K562 (cell line): ENCODE measurements at regions not wholly inside any gene's neighbourhood (a gene's known extent, or its start where the extent isn't known, plus 50 kb on each side); places are given as distances from the start of the nearest gene placed in this dataset.
A peak's percentile ranks its signal among the peaks of the same experiment; 100 is the strongest.

Source experiments
- ATAC-seq: fragments of 200-7000 bp; cut with Tn5 transposase; 3 replicates; pipeline ENCODE4 v1.9.1; 2020; ENCODE audit warnings: moderate library complexity
- BruUV-seq: library from RNA; stranded (reverse); fragments of 400-500 nt; replicated peaks from 2 replicates; lab custom pipeline; 2021; lab: Mats Ljungman, UMichigan
- CTCF ChIA-PET: fragments of 300-600 bp; formaldehyde crosslinking; extraction: SDS; loops from one replicate; lab custom pipeline; 2021; ENCODE audit warnings: low intra/inter-chr PET ratio; lab: Yijun Ruan, JAX
- POLR2A ChIA-PET: fragments of 300-600, 350-650 bp; sonication (Branson Sonifier 250); formaldehyde crosslinking; extraction: SDS; loops from one replicate; lab custom pipeline; 2021; ENCODE audit warnings: antibody characterized with exemption, inconsistent platforms; lab: Yijun Ruan, JAX
- DNase-seq, 4 experiments: peaks; one replicate each; pipeline versions ENCODE4 v3.0.0 to v3.0.0-alpha.2; 2011 to 2018; ENCODE audit warnings: low spot score in 3 of 4, mixed read lengths in 3 of 4; ENCODE audit errors: extremely low read depth in 1 of 4
- FAIRE-seq: peaks from 2 replicates; lab custom pipeline; 2011; peaks lifted over from hg19 to GRCh38; lab: Jason Lieb, UNC
- H2AFZ ChIP-seq: 2 replicates; pipeline ENCODE4 v1.6.0; 2011; ENCODE audit warnings: low read depth, low read length, control low read depth, inconsistent platforms
- H3K27ac ChIP-seq: fragments of 200-600 bp; 3 replicates; pipeline ENCODE4 v1.8.0; 2011; ENCODE audit warnings: low read depth, mild to moderate bottlenecking, control low read depth, inconsistent platforms, low read length, moderate library complexity, mixed read lengths; ENCODE audit errors: extremely low read depth
- H3K27me3 ChIP-seq, 2 experiments: fragments of 300-600 bp in 1 of 2; 2 replicates in 1 of 2; 3 replicates in 1 of 2; pipeline versions ENCODE4 v1.6.0 to v1.8.0; 2011; ENCODE audit warnings: inconsistent platforms in 2 of 2, low read length in 2 of 2, mild to moderate bottlenecking in 1 of 2, mixed read lengths in 1 of 2, moderate library complexity in 1 of 2; ENCODE audit not compliant: control insufficient read depth in 2 of 2, insufficient read depth in 2 of 2
- H3K36me3 ChIP-seq: fragments of 300-600 bp; 3 replicates; pipeline ENCODE4 v1.8.0; 2011; ENCODE audit warnings: mild to moderate bottlenecking, low read length, inconsistent platforms; ENCODE audit not compliant: control insufficient read depth, insufficient read depth
- H3K4me1 ChIP-seq, 2 experiments: fragments of 200-600 bp in 1 of 2; replicated peaks in 1 of 2; 2 replicates in 1 of 2; 3 replicates in 1 of 2; pipeline versions ENCODE4 v1.5.1 to v1.8.0; 2011; ENCODE audit warnings: inconsistent platforms in 2 of 2, low read length in 2 of 2, mild to moderate bottlenecking in 1 of 2, mixed read lengths in 1 of 2, moderate library complexity in 1 of 2; ENCODE audit not compliant: control insufficient read depth in 2 of 2, insufficient read depth in 2 of 2
- H3K4me2 ChIP-seq: 2 replicates; pipeline ENCODE4 v1.6.1; 2011; ENCODE audit warnings: low read length, control low read depth, inconsistent platforms, mixed read lengths; ENCODE audit not compliant: insufficient read depth
- H3K4me3 ChIP-seq: fragments of 200-600 bp; sonication (generic), shearing (Covaris generic); 2 replicates; pipeline ENCODE4 v1.5.1; 2016; ENCODE audit warnings: control low read depth, inconsistent platforms
- H3K79me2 ChIP-seq: fragments of 200-600 bp; 3 replicates; pipeline ENCODE4 v1.8.0; 2011; ENCODE audit warnings: low read length, inconsistent platforms; ENCODE audit not compliant: control insufficient read depth, insufficient read depth
- H3K9ac ChIP-seq, 2 experiments: 2 replicates each; pipeline versions ENCODE4 v1.6.0 to v1.6.1; 2011; ENCODE audit warnings: low read depth in 2 of 2, low read length in 2 of 2, control low read depth in 1 of 2, inconsistent platforms in 1 of 2, mild to moderate bottlenecking in 1 of 2, mixed read lengths in 1 of 2; ENCODE audit not compliant: insufficient read depth in 1 of 2
- H3K9me1 ChIP-seq: one replicate; pipeline ENCODE4 v1.6.0; 2011; ENCODE audit warnings: inconsistent platforms, mild to moderate bottlenecking, low read length, moderate library complexity; ENCODE audit not compliant: control insufficient read depth, insufficient read depth
- H3K9me3 ChIP-seq: replicated peaks from 2 replicates; pipeline ENCODE4 v1.5.1; 2011; ENCODE audit warnings: low read depth, low read length, inconsistent platforms; ENCODE audit not compliant: control insufficient read depth, insufficient read depth
- H4K20me1 ChIP-seq: replicated peaks from 2 replicates; pipeline ENCODE4 v1.6.1; 2011; ENCODE audit warnings: low read length, inconsistent platforms, mixed read lengths; ENCODE audit not compliant: control insufficient read depth, insufficient read depth
- HMG20A ChIP-seq: fragments of 450-650 bp; formaldehyde crosslinking; conservative IDR thresholded peaks from 2 replicates; pipeline ENCODE4 v1.4.0; 2020; ENCODE audit warnings: mild to moderate bottlenecking, mixed read lengths
- PHF20 ChIP-seq: fragments of 450-650 bp; IDR thresholded peaks from 2 replicates; pipeline ENCODE4 v1.6.1; 2018; ENCODE audit not compliant: partially characterized antibody
- PTRF ChIP-seq: fragments of 450-650 bp; IDR thresholded peaks from 2 replicates; pipeline ENCODE4 v1.6.1; 2016; ENCODE audit warnings: mild to moderate bottlenecking, missing genetic modification characterization, missing compliant biosample characterization
- TCF7L2 ChIP-seq: fragments of 150-350 bp; IDR thresholded peaks from 2 replicates; pipeline ENCODE4 v1.6.1; 2016; ENCODE audit warnings: low read depth, mild to moderate bottlenecking, low read length, moderate library complexity
- TFAM ChIP-seq: fragments of 250-450 bp; sonication (Bioruptor Pico); conservative IDR thresholded peaks from 2 replicates; pipeline ENCODE4 v1.5.0; 2021; ENCODE audit warnings: mild to moderate bottlenecking, moderate library complexity
- ZBTB11 ChIP-seq, 3 experiments: fragments of 200-800 bp in 1 of 3; fragments of 250-450 bp in 1 of 3; fragments of 450-650 bp in 1 of 3; sonication (Bioruptor Pico) in 1 of 3; sonication (Bioruptor generic) in 1 of 3; formaldehyde crosslinking in 1 of 3; IDR thresholded peaks; 2 replicates each; pipeline versions ENCODE4 v1.6.1 to v1.8.0; 2016 to 2022; ENCODE audit warnings: mild to moderate bottlenecking in 2 of 3, missing genetic modification characterization in 2 of 3, missing compliant biosample characterization in 1 of 3, moderate library complexity in 1 of 3
- ZFP91 ChIP-seq: sonication (generic); formaldehyde crosslinking; IDR thresholded peaks from 2 replicates; pipeline ENCODE4 v1.8.0; 2022; ENCODE audit warnings: mild to moderate bottlenecking, missing genetic modification reagents
- ZNF282 ChIP-seq: sonication (generic); formaldehyde crosslinking; IDR thresholded peaks from 2 replicates; pipeline ENCODE4 v1.8.1; 2023; ENCODE audit warnings: missing genetic modification reagents
- ZNF512 ChIP-seq: IDR thresholded peaks from 2 replicates; pipeline ENCODE4 v1.6.1; 2016; ENCODE audit warnings: missing genetic modification characterization, missing compliant biosample characterization
- ZNF696 ChIP-seq: fragments of 250-450 bp; sonication (Bioruptor Pico); conservative IDR thresholded peaks from 2 replicates; pipeline ENCODE4 v1.4.0; 2020; ENCODE audit warnings: mild to moderate bottlenecking, moderate library complexity
- WGBS: fragments of 100-300 bp; shearing (Covaris generic); methylation state at CpG from one replicate; pipeline ENCODE4 v1.1.6; 2016; ENCODE audit warnings: low coverage, mixed read lengths; ENCODE audit not compliant: insufficient coverage; ENCODE audit errors: missing lambda C conversion rate; 5-methylcytosine and 5-hydroxymethylcytosine counted together
- in situ Hi-C: fragments of 300-500 bp; cut with MboI; formaldehyde crosslinking; loops from 4 replicates; pipeline ENCODE4 v1.15.0; 2018; ENCODE audit warnings: inconsistent platforms, mixed read lengths
- intact Hi-C: fragments of 100-400 bp; cut with micrococcal nuclease; formaldehyde crosslinking; loops from 2 replicates; pipeline ENCODE4 v1.14.2; 2022
- TF ChIP-seq, protein P1 (sequence below), 2 experiments: fragments of 450-650 bp; IDR thresholded peaks; 2 replicates each; pipeline ENCODE4 v1.6.1; 2016
- TF ChIP-seq, protein P2 (sequence below): fragments of 250-450 bp; sonication (Bioruptor Pico); IDR thresholded peaks from 2 replicates; pipeline ENCODE4 v1.8.0; 2021; ENCODE audit warnings: borderline replicate concordance, mild to moderate bottlenecking, moderate library complexity; ENCODE audit not compliant: poor library complexity, severe bottlenecking

GRCh38 chr6:14831937-14832336 is 413.9 kb upstream of the JARID2 start:
- peak; percentile 11 for FAIRE-seq
- no peak overlapping the region for H3K4me3 ChIP-seq
- no peak for TF ChIP-seq TFAM
- TF ChIP-seq, protein P1, sequence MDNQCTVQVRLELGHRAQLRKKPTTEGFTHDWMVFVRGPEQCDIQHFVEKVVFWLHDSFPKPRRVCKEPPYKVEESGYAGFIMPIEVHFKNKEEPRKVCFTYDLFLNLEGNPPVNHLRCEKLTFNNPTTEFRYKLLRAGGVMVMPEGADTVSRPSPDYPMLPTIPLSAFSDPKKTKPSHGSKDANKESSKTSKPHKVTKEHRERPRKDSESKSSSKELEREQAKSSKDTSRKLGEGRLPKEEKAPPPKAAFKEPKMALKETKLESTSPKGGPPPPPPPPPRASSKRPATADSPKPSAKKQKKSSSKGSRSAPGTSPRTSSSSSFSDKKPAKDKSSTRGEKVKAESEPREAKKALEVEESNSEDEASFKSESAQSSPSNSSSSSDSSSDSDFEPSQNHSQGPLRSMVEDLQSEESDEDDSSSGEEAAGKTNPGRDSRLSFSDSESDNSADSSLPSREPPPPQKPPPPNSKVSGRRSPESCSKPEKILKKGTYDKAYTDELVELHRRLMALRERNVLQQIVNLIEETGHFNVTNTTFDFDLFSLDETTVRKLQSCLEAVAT (IDR thresholded peaks at IDR 0.05): no peak
- TF ChIP-seq, protein P2, sequence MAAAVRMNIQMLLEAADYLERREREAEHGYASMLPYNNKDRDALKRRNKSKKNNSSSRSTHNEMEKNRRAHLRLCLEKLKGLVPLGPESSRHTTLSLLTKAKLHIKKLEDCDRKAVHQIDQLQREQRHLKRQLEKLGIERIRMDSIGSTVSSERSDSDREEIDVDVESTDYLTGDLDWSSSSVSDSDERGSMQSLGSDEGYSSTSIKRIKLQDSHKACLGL: no peak
- no peak for TF ChIP-seq ZBTB11 (CRISPR knock-in tag; IDR thresholded peaks at IDR 0.05)
- TF ChIP-seq ZNF512 (tag): no peak
- no peak for TF ChIP-seq TCF7L2
- no peak for TF ChIP-seq ZNF696 (CRISPR knock-in tag)
- no peak for TF ChIP-seq PHF20
- TF ChIP-seq ZFP91 (CRISPR knock-in tag): no peak
- no peak for TF ChIP-seq PTRF
- no peak for TF ChIP-seq ZNF282 (CRISPR knock-in tag)
- TF ChIP-seq HMG20A (CRISPR knock-in tag): no peak
- BruUV-seq: no TSS peak
- 43% methylated on average over 6 of the region's 6 CpGs for WGBS
- ChIA-PET CTCF (no interaction called here), POLR2A (no interaction called here)
- H3K36me3 ChIP-seq: no peaks in the 10 kb centered on the region
- no peak overlapping the region for H2AFZ ChIP-seq
- H4K20me1 ChIP-seq: no peaks in the 10 kb centered on the region
- no peak overlapping the region for H3K9ac ChIP-seq
- no peaks in the 10 kb centered on the region for H3K9me3 ChIP-seq
- no peaks in the 10 kb centered on the region for H3K4me1 ChIP-seq
- intact Hi-C loops: no loop called here
- no peak overlapping the region for H3K4me2 ChIP-seq
- no peak for DNase-seq
- H3K9me1 ChIP-seq: no peaks in the 10 kb centered on the region
- no peak for ATAC-seq
- in situ Hi-C loops: no loop called here
- no peaks in the 10 kb centered on the region for H3K79me2 ChIP-seq
- no peak overlapping the region for H3K27ac ChIP-seq
- H3K27me3 ChIP-seq: no peaks in the 10 kb centered on the region
